Small intestine (tissue), 7 donors: ENCODE measurements at regions not wholly inside any gene's neighbourhood (a gene's known extent, or its start where the extent isn't known, plus 50 kb on each side); places are given as distances from the start of the nearest gene placed in this dataset.
A peak's percentile ranks its signal among the peaks of the same experiment; 100 is the strongest.

Source experiments
- DNase-seq, 2 donors: peaks; one replicate each; pipeline versions ENCODE4 v3.0.0 to v3.0.0-alpha.2; 2013
- FAIRE-seq: peaks from 2 replicates; lab custom pipeline; 2012; peaks lifted over from hg19 to GRCh38; lab: Jason Lieb, UNC
- H3K27ac ChIP-seq, 3 donors: one replicate each; pipeline ENCODE4 v1.5.1; 2013; ENCODE audit warnings: low read length in 2 of 3, mild to moderate bottlenecking in 2 of 3, control low read depth in 1 of 3, inconsistent platforms in 1 of 3, low read depth in 1 of 3, moderate library complexity in 1 of 3
- H3K27me3 ChIP-seq, 3 donors: one replicate each; pipeline ENCODE4 v1.6.1; 2013; ENCODE audit warnings: low read length in 3 of 3, inconsistent platforms in 1 of 3; ENCODE audit not compliant: control insufficient read depth in 3 of 3, insufficient read depth in 3 of 3
- H3K36me3 ChIP-seq, 3 donors: one replicate each; pipeline ENCODE4 v1.6.1; 2013; ENCODE audit warnings: low read length in 3 of 3, inconsistent platforms in 1 of 3, low read depth in 1 of 3, mild to moderate bottlenecking in 1 of 3, moderate library complexity in 1 of 3; ENCODE audit not compliant: control insufficient read depth in 3 of 3, insufficient read depth in 2 of 3
- H3K4me1 ChIP-seq, 3 donors: one replicate each; pipeline ENCODE4 v1.6.1; 2013; ENCODE audit warnings: low read length in 2 of 3, inconsistent platforms in 1 of 3, low read depth in 1 of 3, mild to moderate bottlenecking in 1 of 3, moderate library complexity in 1 of 3; ENCODE audit not compliant: control insufficient read depth in 3 of 3, insufficient read depth in 2 of 3
- H3K4me3 ChIP-seq, 3 donors: one replicate each; pipeline ENCODE4 v1.5.1; 2013; ENCODE audit warnings: low read length in 3 of 3, control low read depth in 1 of 3, inconsistent platforms in 1 of 3, low read depth in 1 of 3, mild to moderate bottlenecking in 1 of 3, moderate library complexity in 1 of 3
- H3K9me3 ChIP-seq, 2 donors: one replicate each; pipeline ENCODE4 v1.6.1; 2013; ENCODE audit warnings: low read depth in 1 of 2, low read length in 1 of 2; ENCODE audit not compliant: control insufficient read depth in 2 of 2, insufficient read depth in 1 of 2
- WGBS, 3 donors: extraction: QIAGEN DNeasy Blood & Tissue Kit; methylation state at CpG; one replicate each; pipeline ENCODE4 v1.1.7; 2013; 5-methylcytosine and 5-hydroxymethylcytosine counted together
- donor health status: healthy with polysubstance abuse.
- donor health status: control.
- donor health status: control.
- donor health status: Bipolar disorder and iron deficiency.
- donor health status: healthy.

GRCh38 chr3:25856902-25857518 is 67.1 kb downstream of the OXSM start:
- Histone ChIP-seq H3K9me3 (peaks cover 0 to 8% of the 10 kb centered on the region in 2 donors), H3K27ac (no peak overlapping the region), H3K36me3 (no peaks in the 10 kb centered on the region), H3K27me3 (no peaks in the 10 kb centered on the region), H3K4me1 (no peaks in the 10 kb centered on the region), H3K4me3 (no peak overlapping the region)
- DNase-seq (peak; percentile 35 to 39), FAIRE-seq (peak; percentile 51)
- WGBS, 3 donors = 53 to 57% (median 54%) methylated on average over 3 of the region's 3 CpGs

- 76 to 86% (median 86%) methylated on average over 1 of the region's 1 CpG for WGBS, 3 donors
- no peak overlapping the region for H3K27ac ChIP-seq
- no peaks in the 10 kb centered on the region for H3K27me3 ChIP-seq
- H3K4me1 ChIP-seq = no peaks in the 10 kb centered on the region
- DNase-seq (no peak), FAIRE-seq (no peak)
- peaks cover 0 to 8% of the 10 kb centered on the region in 2 donors for H3K9me3 ChIP-seq
- H3K4me3 ChIP-seq = no peak overlapping the region
- no peaks in the 10 kb centered on the region for H3K36me3 ChIP-seq
Observed at GRCh38 chr3:25861566-25861965, 71.7 kb downstream of the OXSM start.

- FAIRE-seq = no peak
- Histone ChIP-seq H3K27me3 (no peaks in the 10 kb centered on the region), H3K4me1 (no peaks in the 10 kb centered on the region), H3K36me3 (no peaks in the 10 kb centered on the region), H3K27ac (no peak overlapping the region), H3K9me3 (peaks cover 0 to 8% of the 10 kb centered on the region in 2 donors), H3K4me3 (no peak overlapping the region)
- 73 to 80% (median 78%) methylated on average over 3 of the region's 3 CpGs for WGBS, 3 donors
- DNase-seq = no peak
Observed at GRCh38 chr3:25863011-25863415, 73.1 kb downstream of the OXSM start.

- no peak overlapping the region for H3K27ac ChIP-seq
- peaks cover 0 to 8% of the 10 kb centered on the region in 2 donors for H3K9me3 ChIP-seq
- WGBS, 3 donors = 52 to 70% (median 59%) methylated on average over 3 of the region's 3 CpGs
- H3K36me3 ChIP-seq = no peaks in the 10 kb centered on the region
- FAIRE-seq = no peak
- H3K4me3 ChIP-seq = no peak overlapping the region
- no peak for DNase-seq
- no peaks in the 10 kb centered on the region for H3K4me1 ChIP-seq
- no peaks in the 10 kb centered on the region for H3K27me3 ChIP-seq
Observed at GRCh38 chr3:25863416-25863959, 73.6 kb downstream of the OXSM start.

GRCh38 chr3:25870452-25870851 is 80.6 kb downstream of the OXSM start:
- DNase-seq (no peak), FAIRE-seq (no peak)
- H3K4me1 ChIP-seq = no peaks in the 10 kb centered on the region
- H3K9me3 ChIP-seq = no peaks in the 10 kb centered on the region
- no peaks in the 10 kb centered on the region for H3K27me3 ChIP-seq
- H3K27ac ChIP-seq = no peak overlapping the region
- H3K4me3 ChIP-seq = no peak overlapping the region
- no peaks in the 10 kb centered on the region for H3K36me3 ChIP-seq

GRCh38 chr3:25872200-25872877 is 82.4 kb downstream of the OXSM start:
- Histone ChIP-seq H3K27ac (no peak overlapping the region), H3K36me3 (no peaks in the 10 kb centered on the region), H3K4me3 (no peak overlapping the region), H3K9me3 (no peaks in the 10 kb centered on the region), H3K27me3 (no peaks in the 10 kb centered on the region), H3K4me1 (no peaks in the 10 kb centered on the region)
- DNase-seq (no peak), FAIRE-seq (no peak)
- 59 to 72% (median 61%) methylated on average over 3 of the region's 3 CpGs for WGBS, 3 donors

GRCh38 chr3:25883492-25883891 is 93.6 kb downstream of the OXSM start:
- WGBS, 3 donors = 93 to 96% (median 96%) methylated on average over 1 of the region's 1 CpG
- FAIRE-seq = no peak
- peaks cover 0 to 3% (median 0%) of the 10 kb centered on the region in 3 donors for H3K4me1 ChIP-seq

GRCh38 chr3:25884981-25885380 is 95.1 kb downstream of the OXSM start:
- Histone ChIP-seq H3K27me3 (no peaks in the 10 kb centered on the region), H3K36me3 (no peaks in the 10 kb centered on the region), H3K4me1 (peaks cover 0 to 3% (median 0%) of the 10 kb centered on the region in 3 donors), H3K9me3 (no peaks in the 10 kb centered on the region), H3K27ac (no peak overlapping the region), H3K4me3 (no peak overlapping the region)
- DNase-seq = no peak
- WGBS, 3 donors = 38 to 74% (median 64%) methylated on average over 2 of the region's 2 CpGs
- FAIRE-seq = no peak

More at GRCh38 chr3:25883492-25883891, 93.6 kb downstream of the OXSM start:
- no peaks in the 10 kb centered on the region for H3K36me3 ChIP-seq
- no peaks in the 10 kb centered on the region for H3K27me3 ChIP-seq
- no peak overlapping the region for H3K4me3 ChIP-seq
- H3K27ac ChIP-seq = no peak overlapping the region
- DNase-seq = no peak
- no peaks in the 10 kb centered on the region for H3K9me3 ChIP-seq
